CD4-positive, alpha-beta memory T cell (primary cell): ENCODE measurements at regions not wholly inside any gene's neighbourhood (a gene's known extent, or its start where the extent isn't known, plus 50 kb on each side); places are given as distances from the start of the nearest gene placed in this dataset.

Experiments used
- CTCF ChIA-PET: fragments of 350-600 bp; sonication (Branson Sonifier 250); formaldehyde crosslinking; loops from one replicate; lab custom pipeline; 2021; ENCODE audit warnings: inconsistent platforms; ENCODE audit not compliant: partially characterized antibody; lab: Charles Lee
- POLR2A ChIA-PET: fragments of 350-600 bp; sonication (Branson Sonifier 250); formaldehyde crosslinking; loops from one replicate; lab custom pipeline; 2021; ENCODE audit not compliant: partially characterized antibody; lab: Charles Lee
- DNase-seq, 5 donors: peaks; one replicate each; pipeline versions ENCODE4 v3.0.0 to v3.0.0-alpha.2; 2020 to 2022; ENCODE audit warnings: mixed read lengths in 1 of 5
- H3K27ac ChIP-seq: one replicate; pipeline ENCODE4 v1.7.0; 2013; ENCODE audit warnings: low read depth, low read length
- H3K27me3 ChIP-seq: 2 replicates; pipeline ENCODE4 v1.7.0; 2013; ENCODE audit warnings: mild to moderate bottlenecking, low read length, moderate library complexity; ENCODE audit not compliant: insufficient read depth
- H3K36me3 ChIP-seq: 2 replicates; pipeline ENCODE4 v1.7.0; 2013; ENCODE audit warnings: mild to moderate bottlenecking, low read length, moderate library complexity; ENCODE audit not compliant: insufficient read depth
- H3K4me1 ChIP-seq: 2 replicates; pipeline ENCODE4 v1.7.0; 2013; ENCODE audit warnings: mild to moderate bottlenecking, low read length, moderate library complexity; ENCODE audit not compliant: insufficient read depth
- H3K4me3 ChIP-seq, 2 donors: one replicate each; pipeline ENCODE4 v1.7.0; 2013; ENCODE audit warnings: low read length in 2 of 2, mild to moderate bottlenecking in 1 of 2
- H3K9me3 ChIP-seq, 2 donors: one replicate each; pipeline ENCODE4 v1.7.0; 2013; ENCODE audit warnings: low read length in 2 of 2, control low read depth in 1 of 2; ENCODE audit not compliant: control insufficient read depth in 1 of 2
- H3K27ac Mint-ChIP-seq, 7 donors: one replicate each; pipeline ENCODE4 v1.8.0; 2020 to 2021; ENCODE audit warnings: mixed read lengths in 7 of 7, mild to moderate bottlenecking in 6 of 7, inconsistent platforms in 3 of 7, moderate library complexity in 3 of 7
- H3K27me3 Mint-ChIP-seq, 2 donors: one replicate each; pipeline ENCODE4 v1.8.0; 2020 to 2021; ENCODE audit warnings: mixed read lengths in 2 of 2
- H3K36me3 Mint-ChIP-seq, 2 donors: one replicate each; pipeline ENCODE4 v1.8.0; 2020 to 2021; ENCODE audit warnings: mixed read lengths in 2 of 2, inconsistent platforms in 1 of 2, mild to moderate bottlenecking in 1 of 2
- H3K4me1 Mint-ChIP-seq, 4 donors: one replicate each; pipeline ENCODE4 v1.8.0; 2020 to 2021; ENCODE audit warnings: mixed read lengths in 4 of 4, mild to moderate bottlenecking in 1 of 4
- H3K4me3 Mint-ChIP-seq, 8 donors: one replicate each; pipeline ENCODE4 v1.8.0; 2020 to 2021; ENCODE audit warnings: mixed read lengths in 8 of 8, mild to moderate bottlenecking in 7 of 8, moderate library complexity in 6 of 8, inconsistent platforms in 3 of 8
- H3K9me3 Mint-ChIP-seq, 8 donors: one replicate each; pipeline ENCODE4 v1.8.0; 2020 to 2021; ENCODE audit warnings: mixed read lengths in 8 of 8, mild to moderate bottlenecking in 5 of 8, inconsistent platforms in 3 of 8, moderate library complexity in 1 of 8
- intact Hi-C: fragments of 100-400 bp; cut with micrococcal nuclease; formaldehyde crosslinking; loops from one replicate; pipeline ENCODE4 v1.15.1; 2023

GRCh38 chr7:119415682-119416081, 857.3 kb upstream of the KCND2 start:
- H3K36me3 ChIP-seq = no peaks in the 10 kb centered on the region
- Mint-ChIP-seq H3K4me1 (no peaks in the 10 kb centered on the region), H3K9me3 (peaks cover 0 to 16% (median 4%) of the 10 kb centered on the region in 8 donors), H3K27ac (no peak overlapping the region), H3K4me3 (no peak overlapping the region), H3K27me3 (no peaks in the 10 kb centered on the region), H3K36me3 (no peaks in the 10 kb centered on the region)
- CTCF ChIA-PET = no interaction called here
- no peak for DNase-seq
- H3K9me3 ChIP-seq = no peaks in the 10 kb centered on the region
- H3K27ac ChIP-seq = no peak overlapping the region
- POLR2A ChIA-PET = no interaction called here
- H3K4me1 ChIP-seq = no peaks in the 10 kb centered on the region
- intact Hi-C loops = no loop called here
- H3K27me3 ChIP-seq = no peaks in the 10 kb centered on the region
- H3K4me3 ChIP-seq = no peak overlapping the region

GRCh38 chr7:119421657-119422056, 851.3 kb upstream of the KCND2 start:
- H3K36me3 Mint-ChIP-seq = no peaks in the 10 kb centered on the region
- intact Hi-C loops = no loop called here

GRCh38 chr7:119436882-119437281, 836.1 kb upstream of the KCND2 start:
- Histone ChIP-seq H3K27me3 (no peaks in the 10 kb centered on the region), H3K27ac (no peak overlapping the region), H3K9me3 (no peaks in the 10 kb centered on the region), H3K4me1 (no peaks in the 10 kb centered on the region), H3K4me3 (no peak overlapping the region), H3K36me3 (no peaks in the 10 kb centered on the region)
- no peak overlapping the region for H3K27ac Mint-ChIP-seq
- ChIA-PET POLR2A (no interaction called here), CTCF (no interaction called here)
- H3K4me1 Mint-ChIP-seq = no peaks in the 10 kb centered on the region
- intact Hi-C loops = no loop called here
- no peak for DNase-seq
- no peaks in the 10 kb centered on the region for H3K27me3 Mint-ChIP-seq
- no peaks in the 10 kb centered on the region for H3K36me3 Mint-ChIP-seq
- no peak overlapping the region for H3K4me3 Mint-ChIP-seq
- peaks cover 0 to 12% (median 8%) of the 10 kb centered on the region in 8 donors for H3K9me3 Mint-ChIP-seq

More at GRCh38 chr7:119421657-119422056, 851.3 kb upstream of the KCND2 start:
- Mint-ChIP-seq H3K9me3 (peaks cover 0 to 6% (median 3%) of the 10 kb centered on the region in 8 donors), H3K27me3 (no peaks in the 10 kb centered on the region), H3K4me1 (no peaks in the 10 kb centered on the region), H3K27ac (no peak overlapping the region), H3K4me3 (no peak overlapping the region)
- no peaks in the 10 kb centered on the region for H3K9me3 ChIP-seq
- CTCF ChIA-PET = no interaction called here
- no peak overlapping the region for H3K4me3 ChIP-seq
- no peaks in the 10 kb centered on the region for H3K27me3 ChIP-seq
- no peak overlapping the region for H3K27ac ChIP-seq
- H3K36me3 ChIP-seq = no peaks in the 10 kb centered on the region
- no peak for DNase-seq
- POLR2A ChIA-PET = no interaction called here
- H3K4me1 ChIP-seq = no peaks in the 10 kb centered on the region

- no peaks in the 10 kb centered on the region for H3K4me1 Mint-ChIP-seq
- Histone ChIP-seq H3K4me3 (no peak overlapping the region), H3K27ac (no peak overlapping the region), H3K4me1 (no peaks in the 10 kb centered on the region), H3K9me3 (no peaks in the 10 kb centered on the region), H3K27me3 (no peaks in the 10 kb centered on the region), H3K36me3 (no peaks in the 10 kb centered on the region)
- intact Hi-C loops = no loop called here
- no peak overlapping the region for H3K27ac Mint-ChIP-seq
- H3K4me3 Mint-ChIP-seq = no peak overlapping the region
- DNase-seq = no peak
- no peaks in the 10 kb centered on the region for H3K36me3 Mint-ChIP-seq
- CTCF ChIA-PET = no interaction called here
- peaks cover 0 to 15% (median 8%) of the 10 kb centered on the region in 8 donors for H3K9me3 Mint-ChIP-seq
- POLR2A ChIA-PET = no interaction called here
- no peaks in the 10 kb centered on the region for H3K27me3 Mint-ChIP-seq
Observed at GRCh38 chr7:119438315-119438714, 834.7 kb upstream of the KCND2 start.

- DNase-seq = no peak
- Histone ChIP-seq H3K4me3 (no peak overlapping the region), H3K9me3 (no peaks in the 10 kb centered on the region), H3K27me3 (no peaks in the 10 kb centered on the region), H3K4me1 (no peaks in the 10 kb centered on the region), H3K27ac (no peak overlapping the region), H3K36me3 (no peaks in the 10 kb centered on the region)
- CTCF ChIA-PET = no interaction called here
- Mint-ChIP-seq H3K27ac (no peak overlapping the region), H3K9me3 (peaks cover 0 to 15% (median 8%) of the 10 kb centered on the region in 8 donors), H3K4me3 (no peak overlapping the region), H3K27me3 (no peaks in the 10 kb centered on the region), H3K36me3 (no peaks in the 10 kb centered on the region), H3K4me1 (no peaks in the 10 kb centered on the region)
- POLR2A ChIA-PET = no interaction called here
- intact Hi-C loops = no loop called here
Observed at GRCh38 chr7:119439192-119439591, 833.8 kb upstream of the KCND2 start.

GRCh38 chr7:119452401-119452800, 820.6 kb upstream of the KCND2 start:
- H3K36me3 Mint-ChIP-seq = no peaks in the 10 kb centered on the region
- H3K27ac Mint-ChIP-seq = no peak overlapping the region
- no peaks in the 10 kb centered on the region for H3K27me3 ChIP-seq
- no peaks in the 10 kb centered on the region for H3K36me3 ChIP-seq
- ChIA-PET POLR2A (no interaction called here), CTCF (no interaction called here)
- intact Hi-C loops = no loop called here
- H3K27ac ChIP-seq = no peak overlapping the region
- H3K9me3 ChIP-seq = no peaks in the 10 kb centered on the region
- H3K4me1 Mint-ChIP-seq = no peaks in the 10 kb centered on the region
- H3K27me3 Mint-ChIP-seq = no peaks in the 10 kb centered on the region
- no peak overlapping the region for H3K4me3 Mint-ChIP-seq
- no peak overlapping the region for H3K4me3 ChIP-seq
- no peak for DNase-seq
- no peaks in the 10 kb centered on the region for H3K4me1 ChIP-seq
- H3K9me3 Mint-ChIP-seq = peaks cover 0 to 10% (median 6%) of the 10 kb centered on the region in 8 donors

- peaks cover 0 to 9% (median 4%) of the 10 kb centered on the region in 8 donors for H3K9me3 Mint-ChIP-seq
- DNase-seq = no peak
- ChIA-PET CTCF (no interaction called here), POLR2A (no interaction called here)
- H3K36me3 Mint-ChIP-seq = no peaks in the 10 kb centered on the region
- H3K4me1 ChIP-seq = no peaks in the 10 kb centered on the region
- H3K4me3 ChIP-seq = no peak overlapping the region
- H3K27me3 Mint-ChIP-seq = no peaks in the 10 kb centered on the region
- intact Hi-C loops = no loop called here
- no peak overlapping the region for H3K27ac Mint-ChIP-seq
- no peaks in the 10 kb centered on the region for H3K27me3 ChIP-seq
- H3K36me3 ChIP-seq = no peaks in the 10 kb centered on the region
- H3K9me3 ChIP-seq = no peaks in the 10 kb centered on the region
- no peaks in the 10 kb centered on the region for H3K4me1 Mint-ChIP-seq
- no peak overlapping the region for H3K27ac ChIP-seq
- H3K4me3 Mint-ChIP-seq = no peak overlapping the region
Observed at GRCh38 chr7:119465798-119466305, 807.1 kb upstream of the KCND2 start.
